ENCODE measurements at regions not wholly inside any gene's neighbourhood (a gene's known extent, or its start where the extent isn't known, plus 50 kb on each side); places are given as distances from the start of the nearest gene placed in this dataset.

GRCh38 chr1:101407505-101408211 lies 170.8 kb downstream of the S1PR1 start:
- TF ChIP-seq CTCF (IDR thresholded peaks at IDR 0.05) (no peak), POLR2AphosphoS5 (IDR thresholded peaks at IDR 0.05) (no peak), EP300 (IDR thresholded peaks at IDR 0.05) (no peak), POLR2A (IDR thresholded peaks at IDR 0.05; ENCODE audit: low read depth) (no peak)
- intact Hi-C loops (cut with DNase I) = no loop called here
- 47% methylated on average over 2 of the region's 2 CpGs for WGBS

GRCh38 chr1:101408212-101409042 lies 171.6 kb downstream of the S1PR1 start:
- DNase-seq (ENCODE audit: extremely low spot score) = no peak
- Histone ChIP-seq H3K27me3 (no peaks in the 10 kb centered on the region), H3K27ac (replicated peaks in 1 of 4) (no peak overlapping the region), H3K36me3 (no peaks in the 10 kb centered on the region), H3K4me1 (peaks cover 0 to 2% (median 0%) of the 10 kb centered on the region in 4 donors), H3K4me3 (no peak overlapping the region), H3K9me3 (no peaks in the 10 kb centered on the region)
- intact Hi-C loops (cut with DNase I) = no loop called here
- no peak for TF ChIP-seq EP300 (IDR thresholded peaks at IDR 0.05)
- TF ChIP-seq CTCF (IDR thresholded peaks at IDR 0.05) = no peak
- no peak for TF ChIP-seq POLR2A (IDR thresholded peaks at IDR 0.05; ENCODE audit: low read depth)
- TF ChIP-seq POLR2AphosphoS5 (IDR thresholded peaks at IDR 0.05) = no peak
- 91% methylated on average over 1 of the region's 1 CpG for WGBS

More at GRCh38 chr1:101407505-101408211, 170.8 kb downstream of the S1PR1 start:
- Histone ChIP-seq H3K27me3 (no peaks in the 10 kb centered on the region), H3K4me3 (no peak overlapping the region), H3K27ac (replicated peaks in 1 of 4) (no peak overlapping the region), H3K4me1 (peaks cover 0 to 2% (median 0%) of the 10 kb centered on the region in 4 donors), H3K9me3 (no peaks in the 10 kb centered on the region), H3K36me3 (no peaks in the 10 kb centered on the region)
- no peak for DNase-seq (ENCODE audit: extremely low spot score)

GRCh38 chr1:101409102-101409501 lies 172.3 kb downstream of the S1PR1 start:
- no peak overlapping the region for H3K4me3 ChIP-seq
- intact Hi-C loops (cut with DNase I) = no loop called here

GRCh38 chr1:101410048-101410878 lies 173.4 kb downstream of the S1PR1 start:
- WGBS = 50% methylated on average over 3 of the region's 3 CpGs
- no peak for DNase-seq (ENCODE audit: extremely low spot score)
- no peak for TF ChIP-seq CTCF (IDR thresholded peaks at IDR 0.05)
- TF ChIP-seq POLR2A (IDR thresholded peaks at IDR 0.05; ENCODE audit: low read depth) = no peak

More at GRCh38 chr1:101409102-101409501, 172.3 kb downstream of the S1PR1 start:
- Histone ChIP-seq H3K27me3 (no peaks in the 10 kb centered on the region), H3K4me1 (peaks cover 0 to 2% (median 0%) of the 10 kb centered on the region in 4 donors), H3K36me3 (no peaks in the 10 kb centered on the region), H3K27ac (replicated peaks in 1 of 4) (no peak overlapping the region), H3K9me3 (no peaks in the 10 kb centered on the region)
- TF ChIP-seq POLR2A (IDR thresholded peaks at IDR 0.05; ENCODE audit: low read depth) (no peak), EP300 (IDR thresholded peaks at IDR 0.05) (no peak), POLR2AphosphoS5 (IDR thresholded peaks at IDR 0.05) (no peak), CTCF (IDR thresholded peaks at IDR 0.05) (no peak)
- DNase-seq (ENCODE audit: extremely low spot score) = no peak

More at GRCh38 chr1:101410048-101410878, 173.4 kb downstream of the S1PR1 start:
- no peaks in the 10 kb centered on the region for H3K9me3 ChIP-seq
- intact Hi-C loops (cut with DNase I) = no loop called here
- no peaks in the 10 kb centered on the region for H3K36me3 ChIP-seq
- H3K27me3 ChIP-seq = no peaks in the 10 kb centered on the region
- H3K4me3 ChIP-seq = no peak overlapping the region
- H3K4me1 ChIP-seq = peaks cover 0 to 2% (median 0%) of the 10 kb centered on the region in 4 donors
- H3K27ac ChIP-seq (replicated peaks in 1 of 4) = no peak overlapping the region
